NCI-H1105 treated with DMSO at 0.1 percent for 48 hours (cell line): ENCODE measurements at regions not wholly inside any gene's neighbourhood (a gene's known extent, or its start where the extent isn't known, plus 50 kb on each side); places are given as distances from the start of the nearest gene placed in this dataset.

ENCODE experiments used
- DNase-seq: peaks from one replicate; lab custom pipeline; 2025; lab: John Stamatoyannopoulos, UW

DNA sequence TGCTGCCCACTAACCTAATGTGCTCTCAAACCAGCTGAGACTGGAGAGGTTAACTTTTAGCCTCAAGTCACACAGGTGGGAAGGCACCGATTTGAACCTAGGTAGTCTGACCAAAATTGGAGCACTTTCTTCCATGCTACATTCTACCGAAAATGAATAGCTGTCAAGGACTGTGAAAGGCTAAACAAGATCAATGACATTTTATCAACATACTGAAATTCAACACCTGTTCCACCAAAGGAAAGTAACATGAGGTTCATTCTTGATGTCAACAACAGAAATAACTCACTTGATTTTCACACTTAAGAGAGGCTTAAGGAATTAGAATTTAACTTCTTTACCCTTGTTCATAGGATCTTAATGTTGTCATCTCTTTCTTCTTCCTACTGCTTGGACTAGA, 284.4 kb upstream of the MON1B start:
- DNase-seq = no peak

DNA sequence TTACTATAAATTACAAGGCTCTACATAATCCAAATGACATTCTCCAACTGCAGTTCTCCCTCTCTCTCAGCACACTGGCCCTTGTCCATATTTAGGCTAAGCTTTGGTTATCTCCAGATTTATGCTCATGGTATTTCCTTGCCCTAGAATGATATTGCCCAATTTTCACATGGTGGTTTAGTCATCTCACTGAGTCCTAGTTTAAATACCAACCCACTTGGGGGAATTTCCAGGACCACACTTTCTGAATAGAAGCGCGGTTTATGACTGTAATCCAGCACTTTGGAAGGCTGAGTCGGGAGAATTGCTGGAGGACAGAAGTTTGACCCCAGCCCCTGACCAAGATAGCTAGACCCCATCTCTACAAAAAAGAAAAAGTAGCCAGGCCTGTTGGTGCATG, 280.1 kb upstream of the MON1B start:
- DNase-seq = no peak

DNA sequence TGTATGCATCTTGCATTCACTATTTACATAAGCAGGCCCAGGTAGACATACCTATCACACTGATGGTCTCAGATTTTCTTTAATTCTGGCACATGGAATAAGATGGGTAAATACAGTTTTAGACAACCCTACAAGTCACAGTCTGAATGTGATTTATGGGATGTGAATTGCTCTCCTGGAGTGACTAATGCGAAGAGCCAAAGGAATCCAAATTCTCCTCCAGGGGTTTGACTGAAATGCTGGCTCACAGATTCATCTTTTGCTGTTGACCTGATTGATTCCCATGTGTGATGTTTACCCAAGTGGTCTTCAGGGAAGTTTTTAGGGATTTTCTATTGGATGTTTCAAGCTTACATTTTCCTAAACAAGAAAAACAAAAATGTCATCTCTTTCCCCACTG, 277.9 kb upstream of the MON1B start:
- DNase-seq = no peak

DNA sequence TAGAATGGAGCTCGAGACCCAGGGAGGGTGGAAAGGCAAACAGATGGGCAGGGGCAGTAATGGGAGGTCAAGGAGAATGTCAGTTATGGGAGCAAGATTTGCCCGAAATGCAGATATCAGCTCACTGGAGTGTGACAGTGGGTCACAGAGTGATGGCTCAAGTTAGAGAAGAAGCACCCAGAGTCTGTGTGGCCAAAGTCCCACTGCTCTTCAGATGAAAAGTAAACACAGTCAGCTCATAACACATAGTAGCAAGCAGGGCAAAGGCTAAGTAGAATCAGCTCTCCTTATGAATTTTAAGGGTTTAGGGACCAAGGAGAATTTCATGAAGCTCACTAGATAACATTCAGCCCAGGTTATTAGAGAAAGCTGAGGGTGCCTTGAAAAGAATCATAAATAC, 264.9 kb upstream of the MON1B start:
- DNase-seq = no peak

DNA sequence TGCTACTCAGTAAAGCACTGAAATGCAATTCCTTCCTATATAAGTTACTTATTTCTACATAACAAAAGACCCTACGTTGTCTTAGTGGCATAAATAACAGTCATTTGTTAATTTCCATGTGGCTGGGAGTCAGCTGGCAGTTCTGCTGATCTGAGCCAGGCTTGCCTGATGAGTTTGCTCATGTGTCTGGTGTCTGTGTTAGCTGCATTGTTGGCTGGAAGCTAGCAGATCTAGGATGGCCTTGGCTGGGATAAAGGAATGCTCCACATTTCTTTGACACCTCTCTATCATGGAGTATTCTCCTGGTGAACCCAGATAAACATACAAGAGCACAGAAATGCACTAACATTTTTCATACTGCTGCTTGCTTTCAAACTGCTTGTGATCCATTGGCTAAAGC, 264.4 kb upstream of the MON1B start:
- no peak for DNase-seq

DNA sequence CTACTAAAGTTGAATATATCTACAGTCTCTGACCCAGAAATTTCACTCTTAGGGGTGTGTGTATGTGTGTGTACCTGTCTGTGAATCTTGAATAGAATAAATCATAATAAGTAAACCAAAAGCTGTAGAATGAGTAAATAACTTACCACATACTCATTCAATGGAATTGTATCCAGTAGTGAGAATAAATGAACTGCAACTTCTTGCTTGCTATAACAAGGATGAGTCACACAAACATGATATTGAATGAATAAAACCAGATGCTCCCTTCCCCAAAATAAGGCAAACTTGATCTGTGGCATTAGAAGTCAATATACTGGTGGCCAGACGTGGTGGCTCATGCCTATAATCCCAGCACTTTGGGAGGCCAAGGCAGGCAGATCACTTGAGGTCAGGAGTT, 259.8 kb upstream of the MON1B start:
- no peak for DNase-seq

DNA sequence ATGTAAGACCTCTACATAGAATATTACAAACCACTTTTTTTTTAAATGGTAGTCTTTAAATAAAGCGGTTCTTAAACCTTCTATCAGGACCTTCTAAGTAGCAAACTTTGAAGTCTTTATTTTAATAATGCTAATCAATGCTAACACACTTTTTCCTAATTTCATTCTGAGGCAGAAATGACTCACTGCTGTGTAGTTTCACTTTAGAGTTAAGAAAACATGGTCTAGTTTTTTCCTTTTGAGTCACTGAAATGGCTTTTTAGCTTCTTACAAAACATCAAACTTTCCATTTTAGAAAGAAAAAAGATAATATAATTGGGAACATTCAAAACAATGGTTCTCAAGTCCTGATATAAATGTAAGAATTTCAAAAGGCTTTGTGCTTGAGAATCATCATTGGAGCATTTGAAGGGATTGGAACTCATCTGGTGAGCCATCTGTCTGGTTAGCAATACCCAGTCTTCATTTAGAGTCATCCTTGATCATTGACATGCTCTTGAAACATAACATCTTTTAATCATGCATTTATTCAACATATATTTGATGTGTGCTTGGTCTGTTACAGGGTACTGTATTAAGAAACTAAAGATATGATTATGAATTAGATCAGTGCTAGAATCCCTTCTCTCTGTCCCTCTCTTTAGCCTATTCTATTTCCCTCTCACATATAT, 258.3 kb upstream of the MON1B start:
- no peak for DNase-seq

DNA sequence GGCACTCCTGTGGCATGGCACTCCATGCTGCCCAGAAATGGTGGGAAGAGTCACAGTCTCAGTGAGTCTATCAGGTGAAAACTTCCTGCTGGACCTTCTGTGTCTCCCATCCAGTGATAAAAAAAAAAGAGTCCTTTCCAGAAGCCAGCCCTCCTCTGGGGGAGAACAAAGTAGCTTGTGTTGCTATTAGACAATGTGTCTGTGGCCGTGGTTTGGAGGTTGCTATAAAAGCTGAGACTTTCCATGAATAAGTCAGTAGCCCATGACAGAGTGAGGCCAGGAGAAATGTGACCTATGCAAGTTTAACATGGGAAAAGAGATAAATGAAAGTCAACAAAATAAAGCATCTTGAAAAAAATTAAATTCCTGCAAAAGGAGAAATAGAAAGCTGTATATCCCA, 250.7 kb upstream of the MON1B start:
- DNase-seq = no peak

DNA sequence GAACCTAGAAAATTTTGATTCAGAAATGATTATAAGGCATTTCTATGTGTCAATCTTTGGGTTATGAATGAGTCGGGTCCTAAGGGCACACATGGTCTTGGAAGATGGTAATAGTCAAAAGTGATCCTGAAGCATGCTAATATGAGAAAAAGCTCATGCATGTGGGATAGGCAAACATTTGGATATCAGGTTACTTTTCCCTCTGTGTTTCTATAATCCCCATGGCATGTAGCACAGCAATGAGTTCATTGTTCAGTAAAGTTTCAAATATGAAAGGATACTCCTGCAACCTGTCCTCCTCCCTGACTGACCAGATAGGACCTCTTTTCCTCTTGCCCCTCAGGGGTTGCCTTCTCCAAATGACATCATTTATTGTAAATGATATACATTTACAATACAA, 249.9 kb upstream of the MON1B start:
- no peak for DNase-seq

DNA sequence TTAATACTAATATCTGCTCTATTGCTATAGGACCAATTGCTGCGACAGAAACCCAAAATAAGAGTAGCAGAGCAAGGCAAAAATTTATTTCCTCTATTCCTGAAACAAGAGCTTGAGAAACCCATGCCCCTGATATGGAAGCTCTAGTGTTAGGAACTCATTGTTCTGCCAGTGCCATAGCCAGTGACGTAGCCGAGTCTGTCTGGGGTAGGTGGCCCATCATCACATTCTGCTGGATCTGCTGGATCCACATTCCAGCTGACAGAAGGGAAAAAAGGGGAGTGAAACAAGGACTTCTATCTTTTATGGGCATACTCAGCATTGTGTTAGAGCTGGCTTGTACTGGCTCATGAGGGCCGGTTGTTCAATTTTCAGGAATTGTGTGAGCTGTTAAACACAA, 248.9 kb upstream of the MON1B start:
- no peak for DNase-seq

DNA sequence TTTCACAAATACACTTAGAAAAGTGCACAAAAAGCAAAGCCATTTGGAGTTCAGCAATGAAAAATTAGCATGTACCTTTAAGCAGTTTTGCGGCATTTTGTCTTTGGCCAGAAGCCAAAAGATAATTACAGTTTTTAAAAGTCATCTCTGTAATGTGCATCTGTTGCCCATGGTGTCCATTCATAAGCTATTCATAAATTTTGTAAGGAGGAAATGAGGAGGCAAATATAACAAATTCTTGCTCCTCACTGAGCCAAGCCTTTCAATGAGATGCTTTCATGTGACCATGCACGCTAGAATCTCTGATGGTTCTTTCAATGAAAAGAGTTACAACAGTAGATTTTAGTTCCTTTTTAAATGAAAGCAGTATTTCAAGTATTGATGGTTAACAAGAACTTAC, 247.1 kb upstream of the MON1B start:
- peak; percentile 41 for DNase-seq

DNA sequence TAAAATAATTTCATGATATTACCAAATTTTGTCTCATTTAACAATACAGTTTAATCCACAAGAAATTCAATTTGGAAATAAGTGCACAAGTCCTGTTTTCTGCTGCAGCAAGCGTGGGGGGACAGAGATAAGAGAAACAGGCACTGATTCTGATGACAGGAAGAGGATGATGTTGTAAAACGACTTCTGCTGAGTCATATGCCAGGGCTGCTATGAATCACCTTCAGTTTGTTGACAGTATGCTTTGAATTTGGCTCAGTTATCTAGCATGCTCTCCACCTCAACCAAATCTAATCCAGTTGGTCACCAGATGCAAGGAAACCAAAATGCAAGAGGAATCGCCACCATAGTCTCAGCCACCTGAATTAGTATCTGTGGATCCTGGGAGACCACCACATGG, 244.1 kb upstream of the MON1B start:
- no peak for DNase-seq

DNA sequence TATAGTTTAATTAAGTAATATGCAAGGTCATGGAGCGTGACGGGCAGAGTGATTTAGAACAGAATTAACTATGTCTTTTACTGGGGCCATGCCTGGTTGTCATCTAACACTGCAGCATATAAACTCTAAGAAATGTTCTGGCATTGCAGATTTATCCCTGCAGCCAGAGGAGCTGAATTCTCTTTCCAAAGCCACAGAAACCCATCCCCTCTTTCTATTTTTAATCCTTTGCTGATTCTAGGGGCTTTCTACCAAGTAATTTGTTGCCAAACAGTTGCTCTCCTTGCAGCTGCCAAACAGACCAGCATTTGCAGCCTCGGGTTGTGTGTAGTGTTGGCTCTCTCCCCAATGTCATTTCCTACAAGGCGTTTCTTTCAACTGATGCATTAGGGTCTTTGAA, 243.2 kb upstream of the MON1B start:
- DNase-seq = no peak

DNA sequence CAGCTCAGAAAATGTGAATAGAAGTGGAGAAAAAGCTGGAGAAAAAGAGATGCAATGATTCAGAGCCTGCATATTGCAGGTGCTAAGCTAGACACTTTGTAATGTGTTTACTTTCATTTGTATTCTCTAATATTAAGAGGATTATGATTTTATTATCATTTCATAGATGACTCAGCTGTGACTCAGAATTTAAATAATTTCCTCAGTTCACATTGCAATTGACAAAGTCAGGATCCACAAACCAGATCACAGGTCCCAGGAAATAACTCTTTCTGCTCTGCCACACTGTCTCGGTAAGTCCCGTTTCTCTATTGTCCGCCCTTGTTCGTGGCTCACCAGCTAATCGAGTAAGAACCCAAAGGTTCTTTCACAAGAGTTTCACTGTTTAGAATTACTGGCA, 235.4 kb upstream of the MON1B start:
- DNase-seq = no peak

DNA sequence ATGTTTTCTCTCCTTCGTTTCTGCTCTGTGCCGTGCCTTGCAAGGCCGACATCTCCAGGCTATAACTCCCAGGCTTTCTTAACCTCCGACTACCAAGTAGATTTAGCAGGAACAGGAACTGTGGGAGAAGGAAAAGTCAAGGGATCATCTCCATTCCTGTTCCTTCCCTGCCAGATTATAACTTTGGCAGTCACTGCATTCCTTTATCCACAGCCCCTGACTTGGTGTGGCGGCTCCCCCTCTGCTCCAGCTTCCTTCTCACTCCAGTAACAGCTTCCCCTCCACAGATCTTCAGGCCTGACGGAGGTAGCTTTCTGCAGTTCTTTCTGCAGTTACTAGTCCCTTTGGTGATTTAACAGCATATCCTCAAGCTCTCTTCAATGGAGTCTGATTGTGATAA, 234.6 kb upstream of the MON1B start:
- no peak for DNase-seq

DNA sequence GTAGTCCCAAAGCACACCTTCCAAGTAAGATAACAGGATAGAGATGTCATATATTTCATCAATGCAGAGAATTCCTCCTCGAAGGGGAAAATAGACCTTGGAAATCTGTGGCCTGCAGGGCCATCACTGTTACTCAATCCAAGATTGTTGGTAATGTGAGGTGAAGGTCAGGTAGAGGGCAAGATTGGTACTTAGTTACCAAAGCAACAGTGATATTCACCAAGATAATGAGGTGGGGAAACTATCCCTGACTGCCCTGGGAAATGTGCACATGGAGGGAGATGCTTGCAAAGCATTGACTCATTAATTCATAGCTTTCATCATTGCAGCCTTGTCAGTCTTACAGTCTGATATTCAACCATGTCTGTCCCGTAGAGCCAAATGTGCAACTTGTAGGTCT, 234.1 kb upstream of the MON1B start:
- DNase-seq = no peak

DNA sequence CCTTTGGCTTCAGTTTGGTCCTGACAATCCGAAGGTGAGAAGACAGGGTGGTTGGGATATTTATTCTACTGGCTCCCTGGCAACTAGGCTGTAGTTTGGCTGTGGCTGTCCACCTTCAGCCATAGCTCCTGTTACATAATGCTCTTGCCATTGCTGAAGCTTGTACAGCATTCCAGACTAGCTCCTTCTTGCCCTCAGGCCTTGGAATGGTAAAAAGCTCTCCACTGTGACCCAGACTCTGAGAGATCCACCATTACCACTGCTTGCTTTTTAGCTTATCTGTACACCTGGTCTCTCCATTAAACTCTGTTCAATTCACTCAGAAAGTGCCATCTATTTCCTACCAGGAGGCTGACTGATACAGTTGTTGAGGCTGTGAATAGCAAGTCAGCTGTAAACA, 231.8 kb upstream of the MON1B start:
- no peak for DNase-seq

DNA sequence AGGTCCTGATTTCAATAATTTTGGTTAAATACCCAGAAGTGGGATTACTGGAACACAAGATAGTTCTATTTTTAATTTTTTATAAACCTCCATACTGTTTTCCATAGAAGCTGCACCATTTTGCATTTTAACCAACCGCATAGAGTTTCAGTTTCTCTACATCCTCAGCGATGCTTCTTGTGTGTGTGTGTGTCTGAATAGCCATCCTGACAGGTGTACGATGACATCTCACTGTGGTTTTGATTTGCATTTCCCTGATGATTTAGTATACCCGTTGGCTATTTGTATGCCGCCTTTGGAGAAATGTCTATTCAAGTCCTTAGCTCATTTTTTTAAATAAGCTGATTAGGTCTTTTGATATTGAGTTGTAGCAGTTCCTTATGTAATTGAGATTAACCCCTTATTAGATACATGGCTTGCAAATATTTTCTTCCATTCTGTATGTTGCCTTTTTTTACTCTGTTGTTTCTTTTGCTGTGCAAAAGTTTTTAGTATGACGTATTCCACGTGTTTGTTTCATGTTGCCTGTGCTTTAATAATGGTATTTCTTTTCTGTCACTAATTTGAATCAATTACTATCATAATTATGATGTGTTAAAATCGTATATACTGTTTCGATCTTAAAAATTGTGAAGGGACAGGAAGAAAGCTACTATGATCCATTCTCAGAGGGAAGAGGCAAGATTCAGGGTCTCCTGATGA, 227.2 kb upstream of the MON1B start:
- DNase-seq = no peak

DNA sequence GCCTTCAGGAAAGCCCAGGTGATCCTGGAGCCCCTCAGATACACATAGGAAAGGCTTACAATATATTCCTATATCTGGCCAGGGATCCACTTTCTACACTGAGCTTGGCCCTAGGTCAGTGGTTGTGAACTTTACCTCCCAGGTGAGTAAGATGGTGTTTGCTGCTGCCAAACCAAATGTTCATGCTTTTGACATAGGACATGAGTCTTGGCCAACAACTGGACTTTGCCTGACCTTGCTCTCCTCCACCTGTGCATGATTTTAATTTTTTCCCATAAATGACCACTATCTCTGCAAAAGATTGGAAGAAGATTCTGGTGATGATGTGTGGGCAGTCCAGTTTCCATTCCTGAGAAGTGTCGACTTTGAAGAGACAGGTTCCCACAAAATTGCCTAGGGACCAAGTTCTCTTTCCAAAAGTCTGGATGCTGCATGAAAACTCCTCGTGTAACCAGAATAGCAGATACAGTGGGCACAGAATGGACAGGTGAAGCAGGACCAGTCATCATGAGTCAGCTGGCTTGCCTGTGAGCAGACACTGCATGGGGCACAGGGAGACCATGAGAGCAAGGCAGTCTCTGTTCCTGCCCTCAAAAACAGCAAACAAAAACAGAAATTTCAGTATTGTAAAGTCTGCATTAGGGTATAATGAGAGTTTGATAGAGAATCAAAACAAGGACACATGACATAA, 226.4 kb upstream of the MON1B start:
- no peak for DNase-seq

DNA sequence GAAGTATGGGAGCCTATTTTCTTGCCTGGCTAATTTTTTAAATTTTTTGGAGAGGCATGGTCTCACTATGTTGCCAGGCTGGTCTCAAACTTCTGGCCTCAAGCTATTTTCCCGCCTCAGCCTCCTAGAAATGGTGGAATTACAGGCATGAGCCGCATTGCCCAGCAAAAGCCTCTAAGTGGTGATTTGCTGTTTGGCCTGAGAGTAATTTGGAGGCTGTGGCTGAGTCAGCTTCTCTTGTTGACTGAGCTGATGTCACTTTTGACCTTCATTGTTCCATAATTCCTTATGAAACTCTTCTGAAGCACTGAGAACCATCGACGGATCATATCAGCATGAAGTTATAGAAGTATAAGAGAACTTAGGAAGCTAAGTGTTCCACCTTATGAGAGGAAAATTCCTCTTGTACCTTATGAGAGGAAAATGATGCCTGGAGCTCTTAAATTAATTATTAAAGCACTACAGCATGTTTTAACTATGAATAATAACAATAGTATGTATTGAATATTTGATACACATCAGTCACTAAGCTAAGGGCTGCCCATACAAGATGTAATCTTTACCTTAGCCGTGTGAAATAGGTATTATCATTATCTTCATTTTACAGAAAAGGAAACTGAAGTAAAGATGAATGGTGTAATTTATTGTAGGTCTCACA, 220.8 kb upstream of the MON1B start:
- no peak for DNase-seq

DNA sequence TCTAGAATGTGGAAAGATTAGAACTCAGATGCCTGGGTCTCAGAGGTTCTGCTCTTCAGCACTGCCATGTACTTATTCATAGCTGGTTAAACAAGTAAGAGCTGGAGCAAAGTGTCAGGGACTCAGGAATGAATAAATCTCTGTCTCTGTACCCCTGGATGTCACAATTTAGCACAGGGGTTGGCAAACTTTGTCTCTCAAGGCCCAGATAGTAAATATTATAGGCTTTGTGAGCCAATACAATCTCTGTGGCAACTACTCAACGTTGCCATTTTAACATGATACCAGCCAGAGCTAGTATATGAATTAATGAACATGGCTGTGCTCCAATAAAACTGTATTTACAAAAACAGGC, 220.3 kb upstream of the MON1B start:
- no peak for DNase-seq

DNA sequence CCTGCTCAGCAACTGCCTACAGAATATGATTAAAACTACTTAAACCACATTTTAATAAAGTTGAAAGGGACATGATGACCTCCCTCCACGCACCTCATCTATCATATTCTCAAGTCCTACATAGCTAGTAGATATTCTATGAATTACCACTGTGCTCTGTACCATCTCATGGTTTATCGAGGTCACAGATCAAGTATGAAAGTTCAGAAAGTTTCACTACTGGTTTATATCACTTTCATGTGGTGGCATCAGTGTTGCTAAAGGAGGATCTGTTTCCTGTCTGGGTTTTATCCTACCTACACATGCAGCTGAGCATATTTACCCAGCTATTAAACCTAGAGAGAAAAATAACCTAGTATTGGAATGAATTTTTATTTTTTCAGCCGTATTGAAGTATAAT, 214.9 kb upstream of the MON1B start:
- DNase-seq = no peak

DNA sequence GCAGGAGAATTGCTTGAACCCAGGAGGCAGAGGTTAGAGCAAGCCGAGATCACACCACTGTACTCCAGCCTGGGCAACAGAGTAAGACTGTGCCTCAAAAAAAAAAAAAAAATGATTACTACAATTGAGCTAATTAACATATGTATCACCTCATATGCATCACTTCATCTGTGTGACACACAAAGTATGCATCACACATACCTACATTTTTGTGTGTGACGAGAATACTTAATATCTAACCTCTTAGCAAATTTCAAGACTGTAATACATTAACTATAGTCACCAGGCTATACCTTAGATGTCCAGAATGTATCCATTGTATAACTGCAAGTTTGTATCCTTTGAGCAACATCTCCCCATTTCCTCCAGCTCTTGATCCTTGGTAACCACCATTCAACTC, 214.2 kb upstream of the MON1B start:
- no peak for DNase-seq
